Stimulated activated CD4-positive, alpha-beta T cell treated with anti-CD3 and anti-CD28 coated beads, Interleukin-2, amount 100 ng/mL, for 48 hours (primary cell): ENCODE measurements at regions not wholly inside any gene's neighbourhood (a gene's known extent, or its start where the extent isn't known, plus 50 kb on each side); places are given as distances from the start of the nearest gene placed in this dataset.

Experiments
- DNase-seq, 2 donors: peaks; one replicate each; pipeline ENCODE4 v3.0.0-alpha.2; 2020

DNA sequence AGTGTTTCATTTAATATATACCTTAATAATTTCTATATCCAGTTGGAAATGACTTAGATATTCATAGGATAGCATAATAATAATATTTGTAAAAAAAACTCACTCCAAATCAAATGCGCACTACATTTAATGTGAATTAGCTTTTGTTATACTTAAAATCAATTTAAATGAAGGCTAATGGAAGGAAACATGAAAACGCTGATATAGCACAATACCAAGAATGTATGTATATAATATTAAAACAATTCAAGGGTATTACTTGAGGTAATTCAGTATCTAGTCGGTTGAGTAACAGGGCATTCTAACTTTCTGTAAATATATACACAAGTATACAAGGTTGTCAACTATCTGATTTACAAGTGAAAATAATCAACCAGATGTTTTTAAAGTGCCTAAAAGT lies 307.1 kb upstream of the TEX13C start:
- DNase-seq: no peak

DNA sequence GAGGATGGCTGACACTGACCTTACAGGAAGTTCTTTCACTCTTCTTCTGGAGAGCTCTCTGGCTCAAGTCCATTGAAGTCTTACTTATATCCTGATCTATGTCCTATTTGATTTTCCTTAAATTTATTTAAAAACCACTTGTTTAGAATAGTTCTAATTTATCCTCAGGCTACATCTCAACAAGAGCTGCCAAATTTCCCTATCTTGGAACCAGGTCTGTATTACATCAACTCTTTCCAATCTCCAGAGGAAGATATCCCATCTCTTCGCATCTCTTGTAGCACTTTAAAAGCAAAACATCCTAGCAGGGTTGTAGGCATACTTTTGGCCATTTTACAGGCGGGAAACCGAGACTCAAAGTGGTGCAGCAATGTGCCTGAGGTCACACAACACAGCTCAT lies 290.5 kb upstream of the TEX13C start:
- DNase-seq: no peak
